Endothelial cell of umbilical vein (primary cell): ENCODE measurements at regions not wholly inside any gene's neighbourhood (a gene's known extent, or its start where the extent isn't known, plus 50 kb on each side); places are given as distances from the start of the nearest gene placed in this dataset.

ENCODE experiments used
- BruUV-seq: library from RNA; stranded (reverse); fragments of 400-500 nt; replicated peaks from 2 replicates; lab custom pipeline; 2021; lab: Mats Ljungman, UMichigan
- CTCF ChIA-PET: fragments of 300-600, 350-600 bp; sonication (Branson Sonifier 250); formaldehyde crosslinking; loops from one replicate; lab custom pipeline; 2021; ENCODE audit warnings: antibody characterized with exemption, inconsistent platforms; lab: Charles Lee
- POLR2A ChIA-PET: fragments of 300-600, 350-600 bp; sonication (Branson Sonifier 250); formaldehyde crosslinking; loops from one replicate; lab custom pipeline; 2021; ENCODE audit warnings: antibody characterized with exemption, inconsistent platforms; lab: Charles Lee
- DNase-seq: peaks from one replicate; pipeline ENCODE4 v3.0.0-alpha.2; 2011; ENCODE audit warnings: low read depth, low spot score
- FAIRE-seq: peaks from 2 replicates; lab custom pipeline; 2011; peaks lifted over from hg19 to GRCh38; lab: Jason Lieb, UNC
- H2AFZ ChIP-seq: 2 replicates; pipeline ENCODE4 v1.6.0; 2012; ENCODE audit warnings: low read depth, low read length, control low read depth, inconsistent platforms
- H3K27ac ChIP-seq: 2 replicates; pipeline ENCODE4 v1.5.1; 2011; ENCODE audit warnings: low read depth, mild to moderate bottlenecking, control low read depth, low read length, moderate library complexity; ENCODE audit not compliant: insufficient read depth
- H3K27me3 ChIP-seq, 2 experiments: 2 replicates each; pipeline versions ENCODE4 v1.6.0 to v1.6.1; 2011; ENCODE audit warnings: low read length in 2 of 2, mixed read lengths in 1 of 2; ENCODE audit not compliant: control insufficient read depth in 2 of 2, insufficient read depth in 2 of 2
- H3K36me3 ChIP-seq, 2 experiments: 2 replicates in 1 of 2; 3 replicates in 1 of 2; pipeline ENCODE4 v1.5.1; 2011; ENCODE audit warnings: low read length in 2 of 2, mild to moderate bottlenecking in 1 of 2, moderate library complexity in 1 of 2; ENCODE audit not compliant: control insufficient read depth in 2 of 2, insufficient read depth in 2 of 2; ENCODE audit errors: extremely low read depth in 1 of 2
- H3K4me1 ChIP-seq: 3 replicates; pipeline ENCODE4 v1.5.1; 2011; ENCODE audit warnings: mild to moderate bottlenecking, low read length; ENCODE audit not compliant: control insufficient read depth, insufficient read depth; ENCODE audit errors: extremely low read depth
- H3K4me2 ChIP-seq: 2 replicates; pipeline ENCODE4 v1.6.1; 2011; ENCODE audit warnings: low read length, control low read depth, mixed read lengths; ENCODE audit not compliant: insufficient read depth
- H3K4me3 ChIP-seq, 3 experiments: fragments of 200-600 bp in 1 of 3; sonication (generic), shearing (Covaris generic) in 1 of 3; replicated peaks in 1 of 3; 2 replicates each; pipeline ENCODE4 v1.5.1; 2011 to 2016; ENCODE audit warnings: control low read depth in 3 of 3, low read length in 3 of 3, mild to moderate bottlenecking in 2 of 3, inconsistent platforms in 1 of 3, low read depth in 1 of 3, moderate library complexity in 1 of 3; ENCODE audit not compliant: insufficient read depth in 1 of 3
- H3K79me2 ChIP-seq: 2 replicates; pipeline ENCODE4 v1.6.0; 2012; ENCODE audit warnings: low read length, inconsistent platforms; ENCODE audit not compliant: control insufficient read depth, insufficient read depth
- H3K9ac ChIP-seq: replicated peaks from 2 replicates; pipeline ENCODE3; 2011; ENCODE audit warnings: low read length, control low read depth; ENCODE audit not compliant: insufficient read depth; ENCODE audit errors: extremely low read depth
- H3K9me1 ChIP-seq: replicated peaks from 3 replicates; pipeline ENCODE4 v1.6.0; 2011; ENCODE audit warnings: mild to moderate bottlenecking, low read length; ENCODE audit not compliant: control insufficient read depth, insufficient read depth; ENCODE audit errors: extremely low read depth
- H3K9me3 ChIP-seq: replicated peaks from 2 replicates; pipeline ENCODE4 v1.5.1; 2012; ENCODE audit warnings: low read length, inconsistent platforms; ENCODE audit not compliant: control insufficient read depth, insufficient read depth
- H4K20me1 ChIP-seq: replicated peaks from 2 replicates; pipeline ENCODE3; 2011; ENCODE audit warnings: mild to moderate bottlenecking, low read length; ENCODE audit not compliant: control insufficient read depth, insufficient read depth; ENCODE audit errors: extremely low read depth
- EZH2 ChIP-seq: IDR thresholded peaks from 2 replicates; pipeline ENCODE4 v1.6.1; 2012; ENCODE audit warnings: borderline replicate concordance, low read depth, mild to moderate bottlenecking, moderate library complexity, low read length, inconsistent platforms; ENCODE audit not compliant: severe bottlenecking
- FOS ChIP-seq: IDR thresholded peaks from 2 replicates; pipeline ENCODE4 v1.6.1; 2011; ENCODE audit warnings: mild to moderate bottlenecking, low read length, moderate library complexity, borderline replicate concordance; ENCODE audit not compliant: insufficient read depth
- GATA2 ChIP-seq: IDR thresholded peaks from 2 replicates; pipeline ENCODE4 v1.7.0; 2011; ENCODE audit warnings: low read depth, mild to moderate bottlenecking, moderate library complexity, mixed read lengths, low read length; ENCODE audit not compliant: insufficient read length, insufficient read depth
- JUN ChIP-seq: IDR thresholded peaks from 2 replicates; pipeline ENCODE4 v1.6.1; 2011; ENCODE audit warnings: borderline replicate concordance, low read depth; ENCODE audit not compliant: insufficient read length, insufficient read depth
- MYC ChIP-seq: IDR thresholded peaks from one replicate; pipeline ENCODE4 v1.6.1; 2011; ENCODE audit warnings: mild to moderate bottlenecking, low read depth, low read length
- POLR2A ChIP-seq: IDR thresholded peaks from 2 replicates; pipeline ENCODE4 v1.6.1; 2012; ENCODE audit warnings: low read depth, mild to moderate bottlenecking, control low read depth, low read length
- POLR2AphosphoS5 ChIP-seq: IDR thresholded peaks from 2 replicates; pipeline ENCODE4 v1.6.1; 2012; ENCODE audit warnings: low read depth, mild to moderate bottlenecking, control low read depth, low read length, moderate library complexity; ENCODE audit not compliant: insufficient read depth
- dilution Hi-C: fragments of 300-500 bp; cut with MboI; formaldehyde crosslinking; loops from one replicate; pipeline ENCODE4 v1.15.0; 2019; ENCODE audit warnings: low sequenced_read_pairs; ENCODE audit not compliant: extremely low pct_ligation_motif_present
- intact Hi-C: fragments of 100-400 bp; cut with micrococcal nuclease; formaldehyde crosslinking; loops from one replicate; pipeline ENCODE4 v1.10.0; 2022
- TF ChIP-seq, protein P1 (sequence below): IDR thresholded peaks from 2 replicates; pipeline ENCODE4 v1.6.1; 2011; ENCODE audit not compliant: insufficient read depth, insufficient read length
- TF ChIP-seq, protein P2 (sequence below), 2 donors: IDR thresholded peaks; 1 replicate in 1 of 2; 2 replicates in 1 of 2; pipeline ENCODE4 v1.5.1; 2011; ENCODE audit warnings: low read length in 2 of 2, mild to moderate bottlenecking in 2 of 2, moderate library complexity in 2 of 2, control low read depth in 1 of 2, inconsistent platforms in 1 of 2, low read depth in 1 of 2; ENCODE audit not compliant: insufficient read depth in 1 of 2; ENCODE audit errors: extremely low read depth in 1 of 2

DNA sequence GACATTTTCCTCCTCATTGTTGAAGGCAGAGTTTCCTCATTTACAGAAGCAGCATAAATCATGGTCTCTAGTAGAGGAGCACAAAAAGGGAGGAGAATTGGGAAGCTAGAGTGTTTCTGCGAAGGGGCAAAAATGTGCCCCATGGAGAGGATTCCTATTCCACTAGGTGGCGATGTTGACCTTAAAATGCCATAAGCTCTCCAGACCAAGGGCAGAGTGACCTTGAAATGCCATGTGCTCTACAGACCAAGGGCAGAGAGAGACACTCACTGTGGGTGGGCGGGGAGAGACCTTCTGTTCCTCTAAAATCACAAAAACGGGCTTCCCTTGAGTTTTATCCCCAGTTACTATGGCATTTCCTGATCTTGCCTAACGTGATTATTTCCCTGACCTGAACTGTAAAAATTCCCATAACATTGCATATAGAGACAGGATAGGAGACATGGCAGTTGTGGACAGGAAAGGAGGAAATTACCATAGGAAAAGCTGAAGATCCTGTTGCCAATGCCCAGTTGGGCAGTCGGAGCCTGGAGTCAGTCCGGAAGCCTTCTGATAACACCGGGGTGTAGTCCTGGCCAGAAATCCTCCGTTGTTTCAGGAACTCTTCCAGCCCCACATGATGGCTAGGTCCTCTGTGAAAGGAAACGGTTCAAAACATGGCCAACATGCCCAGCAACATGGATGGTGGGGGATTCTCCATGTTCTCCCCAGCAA lies 567.7 kb downstream of the MAGEB5 start:
- H3K4me1 ChIP-seq = peaks cover 19% of the 10 kb centered on the region
- no peaks in the 10 kb centered on the region for H4K20me1 ChIP-seq
- no peak overlapping the region for H2AFZ ChIP-seq
- H3K4me3 ChIP-seq = no peak overlapping the region
- H3K79me2 ChIP-seq = no peaks in the 10 kb centered on the region
- POLR2A ChIA-PET = interaction anchor here (0.9 to 1.3 kb wide), 3 partner anchors 275 to 835 kb away, joined by 3 to 4 read pairs (median 3); no protein-coding TSS in a partner anchor
- no peaks in the 10 kb centered on the region for H3K9me1 ChIP-seq
- TF ChIP-seq POLR2AphosphoS5 = peak; percentile 33
- no peak for TF ChIP-seq POLR2A
- TF ChIP-seq EZH2 = no peak
- TF ChIP-seq JUN = peak; percentile 42
- TF ChIP-seq FOS = no peak
- TF ChIP-seq, protein P1, sequence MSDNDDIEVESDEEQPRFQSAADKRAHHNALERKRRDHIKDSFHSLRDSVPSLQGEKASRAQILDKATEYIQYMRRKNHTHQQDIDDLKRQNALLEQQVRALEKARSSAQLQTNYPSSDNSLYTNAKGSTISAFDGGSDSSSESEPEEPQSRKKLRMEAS = peak; percentile 24
- TF ChIP-seq MYC = no peak
- TF ChIP-seq, protein P2, sequence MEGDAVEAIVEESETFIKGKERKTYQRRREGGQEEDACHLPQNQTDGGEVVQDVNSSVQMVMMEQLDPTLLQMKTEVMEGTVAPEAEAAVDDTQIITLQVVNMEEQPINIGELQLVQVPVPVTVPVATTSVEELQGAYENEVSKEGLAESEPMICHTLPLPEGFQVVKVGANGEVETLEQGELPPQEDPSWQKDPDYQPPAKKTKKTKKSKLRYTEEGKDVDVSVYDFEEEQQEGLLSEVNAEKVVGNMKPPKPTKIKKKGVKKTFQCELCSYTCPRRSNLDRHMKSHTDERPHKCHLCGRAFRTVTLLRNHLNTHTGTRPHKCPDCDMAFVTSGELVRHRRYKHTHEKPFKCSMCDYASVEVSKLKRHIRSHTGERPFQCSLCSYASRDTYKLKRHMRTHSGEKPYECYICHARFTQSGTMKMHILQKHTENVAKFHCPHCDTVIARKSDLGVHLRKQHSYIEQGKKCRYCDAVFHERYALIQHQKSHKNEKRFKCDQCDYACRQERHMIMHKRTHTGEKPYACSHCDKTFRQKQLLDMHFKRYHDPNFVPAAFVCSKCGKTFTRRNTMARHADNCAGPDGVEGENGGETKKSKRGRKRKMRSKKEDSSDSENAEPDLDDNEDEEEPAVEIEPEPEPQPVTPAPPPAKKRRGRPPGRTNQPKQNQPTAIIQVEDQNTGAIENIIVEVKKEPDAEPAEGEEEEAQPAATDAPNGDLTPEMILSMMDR (IDR thresholded peaks at IDR 0.05; ENCODE audit: extremely low read depth in 1 of 2, insufficient read depth in 1 of 2, low read depth in 1 of 2, low read length in 2 of 2) = peak; percentile 33 to 50
- peak; percentile 64 for TF ChIP-seq GATA2
- intact Hi-C loops (loop anchor here (1.0 to 10.0 kb wide), 12 partner anchors 69 to 1265 kb away; no protein-coding TSS in a partner anchor), dilution Hi-C loops (no loop called here)
- FAIRE-seq (peak; percentile 96), DNase-seq (peak; percentile 87)
- CTCF ChIA-PET = interaction anchor here (0.9 to 2.0 kb wide), 11 partner anchors 10 to 836 kb away, joined by 3 to 13 read pairs (median 5); no protein-coding TSS in a partner anchor
- H3K36me3 ChIP-seq = no peaks in the 10 kb centered on the region
- peak overlapping the region; percentile 8 for H3K9ac ChIP-seq
- H3K27me3 ChIP-seq = no peaks in the 10 kb centered on the region
- no TSS peak for BruUV-seq
- peak overlapping the region; percentile 87 for H3K27ac ChIP-seq
- no peak overlapping the region for H3K4me2 ChIP-seq
- no peaks in the 10 kb centered on the region for H3K9me3 ChIP-seq
